GM21381 (cell line): ENCODE measurements at regions not wholly inside any gene's neighbourhood (a gene's known extent, or its start where the extent isn't known, plus 50 kb on each side); places are given as distances from the start of the nearest gene placed in this dataset.
A peak's percentile ranks its signal among the peaks of the same experiment; 100 is the strongest.

Experiments
- ATAC-seq: cut with Tn5 transposase; IDR thresholded peaks from one replicate; pipeline ENCODE4 v1.9.1; 2021; ENCODE audit warnings: mild to moderate bottlenecking, moderate library complexity; ENCODE audit not compliant: unreplicated experiment

- ATAC-seq: no peak
These were observed 61.4 kb upstream of the UFL1 start for GRCh38 chr6:96460052-96460700.

- ATAC-seq: peak; percentile 26
These were observed 56.2 kb upstream of the UFL1 start for GRCh38 chr6:96465321-96465903.

- ATAC-seq: peak; percentile 58
These were observed 55.3 kb upstream of the UFL1 start for GRCh38 chr6:96466147-96466863.

GRCh38 chr6:96467814-96468213, 53.8 kb upstream of the UFL1 start:
- no peak for ATAC-seq

- no peak for ATAC-seq
These were observed 53.3 kb upstream of the UFL1 start for GRCh38 chr6:96468281-96468680.

GRCh38 chr6:96468681-96469224, 52.9 kb upstream of the UFL1 start:
- ATAC-seq: no peak

GRCh38 chr6:96469312-96469711, 52.3 kb upstream of the UFL1 start:
- no peak for ATAC-seq

- no peak for ATAC-seq
These were observed 51.3 kb upstream of the UFL1 start for GRCh38 chr6:96470296-96470695.
